Stimulated activated CD8-positive, alpha-beta memory T cell treated with anti-CD3 and anti-CD28 coated beads, Interleukin-4, amount 100 ng/mL, for 1 hour (primary cell): ENCODE measurements at regions not wholly inside any gene's neighbourhood (a gene's known extent, or its start where the extent isn't known, plus 50 kb on each side); places are given as distances from the start of the nearest gene placed in this dataset.

Experiments used
- DNase-seq, 2 donors: peaks; one replicate each; pipeline ENCODE4 v3.0.0-alpha.2; 2020; ENCODE audit warnings: low read depth in 2 of 2, low spot score in 1 of 2

- DNase-seq = no peak
Measured at GRCh38 chr6:28585335-28585734, 59.7 kb downstream of the GPX5 start.

- no peak for DNase-seq
Measured at GRCh38 chr6:28586324-28586723, 60.6 kb downstream of the GPX5 start.

GRCh38 chr6:28586962-28587745 is 61.5 kb downstream of the GPX5 start:
- DNase-seq = peak in 1 of 2 donors; percentile 22

- DNase-seq = no peak
Measured at GRCh38 chr6:28587746-28588075, 62.0 kb downstream of the GPX5 start.

GRCh38 chr6:28588666-28589065 is 63.0 kb downstream of the GPX5 start:
- DNase-seq = no peak

- DNase-seq = no peak
Measured at GRCh38 chr6:28589234-28589956, 63.7 kb downstream of the GPX5 start.

GRCh38 chr6:28589957-28590349 is 64.3 kb downstream of the GPX5 start:
- no peak for DNase-seq

- no peak for DNase-seq
Measured at GRCh38 chr6:28597217-28597835, 71.6 kb downstream of the GPX5 start.

GRCh38 chr6:28597924-28598722 is 72.4 kb downstream of the GPX5 start:
- DNase-seq = no peak

- no peak for DNase-seq
Measured at GRCh38 chr6:28598757-28599686, 73.3 kb downstream of the GPX5 start.

- no peak for DNase-seq
Measured at GRCh38 chr6:28600245-28600644, 74.6 kb downstream of the GPX5 start.

- no peak for DNase-seq
Measured at GRCh38 chr6:28603891-28604290, 78.2 kb downstream of the GPX5 start.

- no peak for DNase-seq
Measured at GRCh38 chr6:28606424-28607391, 81.0 kb downstream of the GPX5 start.

GRCh38 chr6:28607990-28608389 is 82.3 kb downstream of the GPX5 start:
- no peak for DNase-seq

- DNase-seq = no peak
Measured at GRCh38 chr6:28609672-28610071, 84.0 kb downstream of the GPX5 start.

GRCh38 chr6:28615616-28615954 is 89.9 kb downstream of the GPX5 start:
- no peak for DNase-seq

- no peak for DNase-seq
Measured at GRCh38 chr6:28615955-28616747, 90.5 kb downstream of the GPX5 start.

GRCh38 chr6:28618898-28619555 is 93.3 kb downstream of the GPX5 start:
- no peak for DNase-seq
